HG02642 (cell line): ENCODE measurements at regions not wholly inside any gene's neighbourhood (a gene's known extent, or its start where the extent isn't known, plus 50 kb on each side); places are given as distances from the start of the nearest gene placed in this dataset.

Source experiments
- ATAC-seq: cut with Tn5 transposase; IDR thresholded peaks from one replicate; pipeline ENCODE4 v1.9.1; 2021; ENCODE audit warnings: mild to moderate bottlenecking; ENCODE audit not compliant: unreplicated experiment, poor library complexity

GRCh38 chr13:75061909-75062308, 420.1 kb downstream of the TBC1D4 start:
- ATAC-seq = no peak

- no peak for ATAC-seq
Measured at GRCh38 chr13:75055296-75055695, 426.7 kb downstream of the TBC1D4 start.

- ATAC-seq = no peak
Measured at GRCh38 chr13:75052616-75053015, 429.4 kb downstream of the TBC1D4 start.

- no peak for ATAC-seq
Measured at GRCh38 chr13:75050419-75051046, 431.4 kb downstream of the TBC1D4 start.

- ATAC-seq = no peak
Measured at GRCh38 chr13:75049735-75050335, 432.1 kb downstream of the TBC1D4 start.

- ATAC-seq = no peak
Measured at GRCh38 chr13:75042807-75043206, 439.2 kb downstream of the TBC1D4 start.

- ATAC-seq = no peak
Measured at GRCh38 chr13:75038393-75039113, 443.4 kb downstream of the TBC1D4 start.

GRCh38 chr13:75025956-75026355, 456.0 kb downstream of the TBC1D4 start:
- no peak for ATAC-seq

GRCh38 chr13:75024602-75025001, 457.4 kb downstream of the TBC1D4 start:
- no peak for ATAC-seq

- no peak for ATAC-seq
Measured at GRCh38 chr13:75023609-75024008, 458.4 kb downstream of the TBC1D4 start.

GRCh38 chr13:75021151-75021550, 460.8 kb downstream of the TBC1D4 start:
- no peak for ATAC-seq

- ATAC-seq = no peak
Measured at GRCh38 chr13:75016225-75016624, 465.7 kb downstream of the TBC1D4 start.

- ATAC-seq = no peak
Measured at GRCh38 chr13:75013818-75014217, 468.2 kb downstream of the TBC1D4 start.

GRCh38 chr13:75010941-75011340, 471.0 kb downstream of the TBC1D4 start:
- ATAC-seq = no peak

GRCh38 chr13:75008926-75009325, 473.0 kb downstream of the TBC1D4 start:
- ATAC-seq = no peak

GRCh38 chr13:74990992-74991391, 491.0 kb downstream of the TBC1D4 start:
- no peak for ATAC-seq

GRCh38 chr13:74987124-74987690, 494.8 kb downstream of the TBC1D4 start:
- no peak for ATAC-seq

GRCh38 chr13:74986609-74987008, 495.4 kb downstream of the TBC1D4 start:
- no peak for ATAC-seq

- ATAC-seq = no peak
Measured at GRCh38 chr13:74979703-74980102, 502.3 kb downstream of the TBC1D4 start.

GRCh38 chr13:74978591-74978990, 503.4 kb downstream of the TBC1D4 start:
- no peak for ATAC-seq

- ATAC-seq = no peak
Measured at GRCh38 chr13:74977498-74977897, 504.5 kb downstream of the TBC1D4 start.
